ENCODE measurements at regions not wholly inside any gene's neighbourhood (a gene's known extent, or its start where the extent isn't known, plus 50 kb on each side); places are given as distances from the start of the nearest gene placed in this dataset.

DNA sequence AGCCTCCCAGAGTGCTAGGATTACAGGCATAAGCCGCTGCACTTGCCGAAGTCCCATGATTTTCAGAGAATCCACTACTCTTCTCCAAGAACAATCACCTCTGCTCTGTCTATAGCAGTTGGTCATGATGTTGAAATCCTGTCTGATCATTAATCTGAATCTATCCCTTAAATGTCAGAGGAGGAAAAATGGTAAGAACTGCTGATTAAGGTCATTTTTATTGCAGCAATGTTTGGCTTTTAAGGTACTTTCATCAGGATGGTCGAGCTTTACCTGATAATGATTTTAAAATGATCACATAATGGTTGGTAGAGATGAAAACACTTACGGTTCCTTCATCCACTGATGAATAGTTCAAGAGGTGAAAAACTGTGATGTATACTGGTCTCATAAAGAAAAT is 968.6 kb downstream of the TLE4 start:
- peaks cover 7% of the 10 kb centered on the region for H3K9me3 ChIP-seq (ENCODE audit: low read length)
- H3K4me1 ChIP-seq (ENCODE audit: insufficient read depth, low read length): no peaks in the 10 kb centered on the region
- no peak for DNase-seq (ENCODE audit: low spot score)
- no peak overlapping the region for H2AFZ ChIP-seq (ENCODE audit: low read length)
- no peak overlapping the region for H3K9ac ChIP-seq (ENCODE audit: insufficient read depth, low read depth, low read length)
- BruUV-seq (replicated peaks): no TSS peak
- intact Hi-C loops (cut with micrococcal nuclease; ENCODE audit: unreplicated experiment) (no loop called here), in situ Hi-C loops (cut with HindIII; ENCODE audit: extremely low pct_ligation_motif_present, low pct_unique_long_range_greater_than_20kb) (no loop called here)
- H3K27me3 ChIP-seq (ENCODE audit: control insufficient read depth in 1 of 2, insufficient read depth in 2 of 2, low read length in 2 of 2): no peaks in the 10 kb centered on the region
- no peaks in the 10 kb centered on the region for H4K20me1 ChIP-seq (ENCODE audit: insufficient read depth, low read length)
- CTCF ChIA-PET (ENCODE audit: low intra/inter-chr PET ratio, low total read pairs): no interaction called here
- ATAC-seq: no peak
- WGBS (ENCODE audit: low lambda C conversion rate): under 1% methylated on average over 4 of the region's 4 CpGs
- POLR2A ChIA-PET: no interaction called here
- H3K36me3 ChIP-seq (replicated peaks in 1 of 2; ENCODE audit: control insufficient read depth in 1 of 2, insufficient read depth in 2 of 2, low read length in 2 of 2): no peaks in the 10 kb centered on the region
- no peaks in the 10 kb centered on the region for H3K79me2 ChIP-seq (ENCODE audit: insufficient read depth, low read length)
- peak; percentile 53 for TF ChIP-seq MAFF (IDR thresholded peaks at IDR 0.05; ENCODE audit: low read depth, low read length)
- peak; percentile 54 to 74; a peak in 3 of 4 replicates for TF ChIP-seq MAFK (conservative IDR thresholded peaks at IDR 0.05 in 1 of 2, IDR thresholded peaks at IDR 0.05 in 1 of 2; ENCODE audit: low read length in 2 of 2)
- no peak for TF ChIP-seq ZNF678 (CRISPR knock-in tag; IDR thresholded peaks at IDR 0.05)
- no peak overlapping the region for H3K4me3 ChIP-seq (replicated peaks in 1 of 3; ENCODE audit: insufficient read depth in 1 of 3, low read depth in 2 of 3, low read length in 3 of 3)
- no peak overlapping the region for H3K4me2 ChIP-seq (ENCODE audit: low read depth, low read length)
- no peak for FAIRE-seq
- no peak overlapping the region for H3K27ac ChIP-seq (ENCODE audit: extremely low read length, insufficient read depth, low read length)

GRCh38 chr9:80538976-80539375 is 967.2 kb downstream of the TLE4 start:
- FAIRE-seq: no peak
- in situ Hi-C loops (cut with HindIII; ENCODE audit: extremely low pct_ligation_motif_present, low pct_unique_long_range_greater_than_20kb) (no loop called here), intact Hi-C loops (cut with micrococcal nuclease; ENCODE audit: unreplicated experiment) (no loop called here)

More at GRCh38 chr9:80538976-80539375, 967.2 kb downstream of the TLE4 start:
- H3K9me3 ChIP-seq (ENCODE audit: low read length): peaks cover 17% of the 10 kb centered on the region
- no peak overlapping the region for H3K4me3 ChIP-seq (replicated peaks in 1 of 3; ENCODE audit: insufficient read depth in 1 of 3, low read depth in 2 of 3, low read length in 3 of 3)
- 0% methylated on average over 1 of the region's 1 CpG for WGBS (ENCODE audit: low lambda C conversion rate)
- ChIA-PET CTCF (ENCODE audit: low intra/inter-chr PET ratio, low total read pairs) (no interaction called here), POLR2A (no interaction called here)
- no peak overlapping the region for H2AFZ ChIP-seq (ENCODE audit: low read length)
- DNase-seq (ENCODE audit: low spot score) (no peak), ATAC-seq (no peak)
- H3K27ac ChIP-seq (ENCODE audit: extremely low read length, insufficient read depth, low read length): no peak overlapping the region
- no TSS peak for BruUV-seq (replicated peaks)
- H3K4me2 ChIP-seq (ENCODE audit: low read depth, low read length): no peak overlapping the region
- no peaks in the 10 kb centered on the region for H3K36me3 ChIP-seq (replicated peaks in 1 of 2; ENCODE audit: control insufficient read depth in 1 of 2, insufficient read depth in 2 of 2, low read length in 2 of 2)
- H4K20me1 ChIP-seq (ENCODE audit: insufficient read depth, low read length): no peaks in the 10 kb centered on the region
- no peaks in the 10 kb centered on the region for H3K79me2 ChIP-seq (ENCODE audit: insufficient read depth, low read length)
- TF ChIP-seq ZBTB44 (CRISPR knock-in tag; IDR thresholded peaks at IDR 0.05) (no peak), PHF21A (CRISPR knock-in tag; IDR thresholded peaks at IDR 0.05) (no peak), MEIS2 (CRISPR knock-in tag; IDR thresholded peaks at IDR 0.05) (no peak), ZC3H13 (CRISPR knock-in tag; IDR thresholded peaks at IDR 0.05) (no peak), FOXA3 (CRISPR knock-in tag; IDR thresholded peaks at IDR 0.05) (no peak), ZSCAN9 (CRISPR knock-in tag; IDR thresholded peaks at IDR 0.05; ENCODE audit: borderline replicate concordance) (no peak), ZNF160 (CRISPR knock-in tag; IDR thresholded peaks at IDR 0.05) (no peak), ARID5B (CRISPR knock-in tag; IDR thresholded peaks at IDR 0.05) (no peak)
- no peak overlapping the region for H3K9ac ChIP-seq (ENCODE audit: insufficient read depth, low read depth, low read length)
- H3K4me1 ChIP-seq (ENCODE audit: insufficient read depth, low read length): no peaks in the 10 kb centered on the region
- H3K27me3 ChIP-seq (ENCODE audit: control insufficient read depth in 1 of 2, insufficient read depth in 2 of 2, low read length in 2 of 2): no peaks in the 10 kb centered on the region
